RWPE1 (cell line): ENCODE measurements at regions not wholly inside any gene's neighbourhood (a gene's known extent, or its start where the extent isn't known, plus 50 kb on each side); places are given as distances from the start of the nearest gene placed in this dataset.

Source experiments
- CTCF ChIA-PET: fragments of 350-600 bp; sonication (Branson Sonifier 250); formaldehyde crosslinking; extraction: SDS; loops from one replicate; lab custom pipeline; 2021; lab: Yijun Ruan, JAX
- POLR2A ChIA-PET: fragments of 400-600 bp; formaldehyde crosslinking; extraction: SDS; loops from one replicate; lab custom pipeline; 2020; ENCODE audit warnings: antibody characterized with exemption; ENCODE audit not compliant: low non-redundant PET; lab: Yijun Ruan, JAX
- DNase-seq: peaks from one replicate; pipeline ENCODE4 v3.0.0; 2012; ENCODE audit warnings: low spot score
- H3K27ac ChIP-seq: fragments of 450-650 bp; 2 replicates; pipeline ENCODE4 v1.5.1; 2017
- CTCF ChIP-seq: fragments of 450-650 bp; conservative IDR thresholded peaks from 2 replicates; pipeline ENCODE4 v1.5.1; 2017; ENCODE audit warnings: low read depth, mild to moderate bottlenecking

GRCh38 chr1:214808845-214809460 lies 206.0 kb downstream of the CENPF start:
- CTCF ChIA-PET = interaction anchor here (0.6 to 1.4 kb wide), 8 partner anchors 95 to 794 kb away, joined by 3 to 19 read pairs (median 4); no protein-coding TSS in a partner anchor
- TF ChIP-seq CTCF = peak; percentile 26; the same call in 1 of the 2 replicates
- no peak overlapping the region for H3K27ac ChIP-seq
- DNase-seq = peak; percentile 42
- POLR2A ChIA-PET = interaction anchor here (0.7 kb wide), 1 partner anchor 268 kb away, joined by 14 read pairs; no protein-coding TSS in a partner anchor

DNA sequence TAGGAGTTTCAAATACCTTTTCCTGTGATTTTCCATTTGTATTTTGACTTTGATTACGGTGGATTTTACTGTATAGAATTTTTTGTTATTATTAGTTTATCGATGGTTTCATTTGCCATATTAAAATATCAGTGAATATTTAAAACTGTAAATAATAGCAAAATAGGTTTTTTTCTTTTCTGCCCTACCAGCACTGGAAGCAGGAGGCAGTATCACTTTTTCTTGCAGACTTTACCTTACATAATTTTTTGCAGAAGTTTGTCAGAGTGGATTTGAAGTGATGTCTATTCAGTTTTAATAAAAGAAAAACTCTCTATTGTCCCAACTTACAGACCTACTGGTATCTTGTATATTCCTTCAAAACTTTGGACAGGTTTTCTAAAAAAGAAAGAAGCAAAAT lies 213.6 kb downstream of the CENPF start:
- ChIA-PET POLR2A (no interaction called here), CTCF (no interaction called here)
- H3K27ac ChIP-seq = no peak overlapping the region
- TF ChIP-seq CTCF = no peak
- no peak for DNase-seq

DNA sequence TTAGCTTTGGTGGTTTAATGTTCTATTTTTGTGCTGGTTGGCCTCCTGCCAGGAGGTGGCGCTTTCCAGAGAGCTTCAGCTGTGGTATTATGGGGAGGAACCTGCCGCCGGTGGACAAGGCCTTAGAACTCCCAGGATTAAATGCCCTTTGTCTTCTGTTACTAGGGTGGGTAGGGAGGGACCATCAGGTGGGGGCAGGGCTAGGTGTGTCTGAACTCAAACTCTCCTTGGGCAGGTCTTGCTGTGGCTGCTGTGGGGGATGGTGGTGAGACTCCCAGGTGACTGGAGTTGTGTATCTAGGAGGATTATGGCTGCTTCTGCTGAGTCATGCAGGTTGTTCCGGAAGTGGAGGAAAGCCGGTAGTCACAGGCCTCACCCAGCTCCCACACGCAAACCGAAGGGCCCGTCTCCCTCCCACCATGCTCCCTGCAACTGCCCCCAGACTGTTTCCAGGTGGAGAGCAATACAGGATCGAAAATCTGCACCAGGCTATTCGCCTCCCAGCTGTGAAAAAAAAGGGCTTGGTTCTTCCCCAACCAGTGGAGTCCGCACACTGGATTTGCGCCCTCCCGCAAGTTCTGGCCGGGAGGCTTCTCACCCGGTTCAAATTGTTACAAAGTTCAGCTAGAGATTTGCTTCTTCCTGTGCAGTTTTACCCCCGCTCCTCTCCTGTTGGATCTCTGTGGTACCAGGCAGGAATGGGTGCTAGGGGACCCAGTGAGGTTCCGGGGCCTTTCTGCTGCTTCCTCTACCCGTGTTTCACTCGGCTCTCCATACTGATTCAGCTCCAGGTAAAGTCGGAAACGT lies 220.5 kb downstream of the CENPF start:
- TF ChIP-seq CTCF = no peak
- H3K27ac ChIP-seq = no peak overlapping the region
- no peak for DNase-seq
- ChIA-PET CTCF (interaction anchor here (0.6 kb wide), 2 partner anchors 416 to 1737 kb away, joined by 3 to 4 read pairs; no protein-coding TSS in a partner anchor), POLR2A (no interaction called here)

DNA sequence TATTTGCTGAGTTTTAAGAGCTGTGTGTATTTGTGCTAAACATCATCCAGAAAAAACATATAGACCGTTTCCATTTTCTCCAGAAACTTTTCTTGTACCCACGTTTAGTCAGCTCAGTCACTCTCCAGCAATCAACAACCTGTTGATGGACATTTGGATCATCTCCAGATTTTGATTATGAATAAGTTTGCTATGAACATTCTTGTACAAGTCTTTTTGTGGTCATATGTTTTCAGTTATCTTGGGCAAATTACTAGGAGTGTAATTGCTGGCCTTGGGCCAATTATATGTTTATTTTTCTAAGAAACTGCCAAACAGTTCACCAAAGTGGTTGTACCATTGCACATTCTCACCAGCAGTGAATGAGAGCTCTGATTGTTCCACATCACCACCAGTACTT lies 221.8 kb downstream of the CENPF start:
- no peak for TF ChIP-seq CTCF
- POLR2A ChIA-PET = no interaction called here
- no peak overlapping the region for H3K27ac ChIP-seq
- CTCF ChIA-PET = interaction anchor here (0.6 kb wide), 1 partner anchor 210 kb away, joined by 5 read pairs; no protein-coding TSS in a partner anchor
- DNase-seq = no peak

- POLR2A ChIA-PET = no interaction called here
- no peak overlapping the region for H3K27ac ChIP-seq
- TF ChIP-seq CTCF = no peak
- no peak for DNase-seq
- CTCF ChIA-PET = no interaction called here
Measured at GRCh38 chr1:214826619-214827018, 223.6 kb downstream of the CENPF start.

- ChIA-PET POLR2A (no interaction called here), CTCF (no interaction called here)
- no peak for DNase-seq
- no peak for TF ChIP-seq CTCF
- H3K27ac ChIP-seq = no peak overlapping the region
Measured at GRCh38 chr1:214827883-214828282, 224.9 kb downstream of the CENPF start.
